GM21619 (cell line): ENCODE measurements at regions not wholly inside any gene's neighbourhood (a gene's known extent, or its start where the extent isn't known, plus 50 kb on each side); places are given as distances from the start of the nearest gene placed in this dataset.

ENCODE experiments used
- ATAC-seq: cut with Tn5 transposase; IDR thresholded peaks from one replicate; pipeline ENCODE4 v1.9.1; 2021; ENCODE audit not compliant: unreplicated experiment

GRCh38 chr10:78759456-78760120, 309.2 kb upstream of the ZMIZ1 start:
- no peak for ATAC-seq

GRCh38 chr10:78760463-78761310, 308.1 kb upstream of the ZMIZ1 start:
- ATAC-seq = no peak

- ATAC-seq = no peak
Measured at GRCh38 chr10:78761311-78761781, 307.4 kb upstream of the ZMIZ1 start.

- no peak for ATAC-seq
Measured at GRCh38 chr10:78762086-78762630, 306.6 kb upstream of the ZMIZ1 start.

- ATAC-seq = no peak
Measured at GRCh38 chr10:78763234-78763633, 305.5 kb upstream of the ZMIZ1 start.

- ATAC-seq = no peak
Measured at GRCh38 chr10:78763651-78764395, 304.9 kb upstream of the ZMIZ1 start.

GRCh38 chr10:78764436-78764835, 304.3 kb upstream of the ZMIZ1 start:
- no peak for ATAC-seq

- no peak for ATAC-seq
Measured at GRCh38 chr10:78764846-78765430, 303.8 kb upstream of the ZMIZ1 start.

GRCh38 chr10:78765726-78766335, 302.9 kb upstream of the ZMIZ1 start:
- ATAC-seq = no peak

- no peak for ATAC-seq
Measured at GRCh38 chr10:78766603-78767002, 302.2 kb upstream of the ZMIZ1 start.

GRCh38 chr10:78768041-78768835, 300.5 kb upstream of the ZMIZ1 start:
- no peak for ATAC-seq

- ATAC-seq = no peak
Measured at GRCh38 chr10:78768876-78769275, 299.9 kb upstream of the ZMIZ1 start.

- ATAC-seq = no peak
Measured at GRCh38 chr10:78769526-78769925, 299.2 kb upstream of the ZMIZ1 start.

GRCh38 chr10:78770167-78771090, 298.3 kb upstream of the ZMIZ1 start:
- no peak for ATAC-seq

- ATAC-seq = no peak
Measured at GRCh38 chr10:78771260-78771659, 297.5 kb upstream of the ZMIZ1 start.

GRCh38 chr10:78771808-78772455, 296.8 kb upstream of the ZMIZ1 start:
- ATAC-seq = no peak

- ATAC-seq = no peak
Measured at GRCh38 chr10:78772486-78772885, 296.3 kb upstream of the ZMIZ1 start.

GRCh38 chr10:78772986-78773530, 295.7 kb upstream of the ZMIZ1 start:
- no peak for ATAC-seq
